ENCODE measurements at regions not wholly inside any gene's neighbourhood (a gene's known extent, or its start where the extent isn't known, plus 50 kb on each side); places are given as distances from the start of the nearest gene placed in this dataset.
"Not testable (repeated sequence)": the region's sequence is repeated elsewhere in the genome, so short reads cannot be mapped to it uniquely, and the experiment has no call there.

DNA sequence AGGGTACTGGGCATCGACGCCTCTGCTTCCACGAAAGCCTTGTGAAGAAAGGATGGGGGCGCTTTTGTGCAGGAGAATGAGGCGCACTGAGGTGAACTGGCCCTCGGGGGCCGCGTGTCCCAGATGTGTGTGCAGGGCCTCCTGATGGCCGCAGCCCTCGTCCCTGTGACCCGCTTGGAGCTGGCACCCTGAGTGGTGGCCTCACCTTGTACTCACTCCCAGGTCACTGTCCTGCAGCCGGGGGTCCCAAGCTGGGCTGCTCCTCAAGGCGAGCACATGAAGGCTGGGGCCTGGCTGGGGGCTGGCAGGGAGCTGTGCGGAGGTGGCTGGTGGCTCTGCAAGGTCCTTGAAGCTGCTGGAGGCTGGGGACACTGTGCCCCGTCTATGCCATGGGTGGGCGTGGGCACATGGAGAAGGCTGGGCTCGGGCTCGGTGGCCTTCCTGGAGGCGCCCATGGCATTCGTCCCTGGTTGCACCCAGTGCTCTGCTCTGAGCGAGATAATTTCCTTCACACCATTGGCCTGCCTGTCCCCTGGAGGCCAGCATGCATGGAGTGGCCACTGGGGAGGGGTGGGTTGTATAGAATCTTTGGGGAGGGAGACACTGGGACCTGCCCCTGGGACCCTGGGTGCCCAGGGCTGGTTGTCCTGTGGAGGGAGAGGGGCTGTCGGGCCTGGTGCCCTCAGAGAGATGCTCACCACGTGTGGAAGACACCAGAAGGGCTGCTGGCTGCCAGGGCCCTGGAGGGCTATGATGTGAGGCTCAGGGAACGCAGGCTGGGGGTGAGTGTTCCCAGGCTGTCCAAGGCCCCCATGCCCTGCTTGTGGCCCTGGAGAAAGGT lies 79.3 kb downstream of the TMEM121 start:
- Histone ChIP-seq H3K4me3 (no peak overlapping the region), H3K36me3 (no peaks in the 10 kb centered on the region), H3K9me3 (no peaks in the 10 kb centered on the region), H3K27me3 (peaks cover 0 to 3% of the 10 kb centered on the region in 2 donors), H3K27ac (no peak overlapping the region), H3K4me1 (no peaks in the 10 kb centered on the region)
- peak in 1 of 2 donors; percentile 63 for DNase-seq
- TF ChIP-seq, protein P1, sequence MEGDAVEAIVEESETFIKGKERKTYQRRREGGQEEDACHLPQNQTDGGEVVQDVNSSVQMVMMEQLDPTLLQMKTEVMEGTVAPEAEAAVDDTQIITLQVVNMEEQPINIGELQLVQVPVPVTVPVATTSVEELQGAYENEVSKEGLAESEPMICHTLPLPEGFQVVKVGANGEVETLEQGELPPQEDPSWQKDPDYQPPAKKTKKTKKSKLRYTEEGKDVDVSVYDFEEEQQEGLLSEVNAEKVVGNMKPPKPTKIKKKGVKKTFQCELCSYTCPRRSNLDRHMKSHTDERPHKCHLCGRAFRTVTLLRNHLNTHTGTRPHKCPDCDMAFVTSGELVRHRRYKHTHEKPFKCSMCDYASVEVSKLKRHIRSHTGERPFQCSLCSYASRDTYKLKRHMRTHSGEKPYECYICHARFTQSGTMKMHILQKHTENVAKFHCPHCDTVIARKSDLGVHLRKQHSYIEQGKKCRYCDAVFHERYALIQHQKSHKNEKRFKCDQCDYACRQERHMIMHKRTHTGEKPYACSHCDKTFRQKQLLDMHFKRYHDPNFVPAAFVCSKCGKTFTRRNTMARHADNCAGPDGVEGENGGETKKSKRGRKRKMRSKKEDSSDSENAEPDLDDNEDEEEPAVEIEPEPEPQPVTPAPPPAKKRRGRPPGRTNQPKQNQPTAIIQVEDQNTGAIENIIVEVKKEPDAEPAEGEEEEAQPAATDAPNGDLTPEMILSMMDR (IDR thresholded peaks at IDR 0.05) = no peak
- intact Hi-C loops (cut with DNase I; ENCODE audit: low total_unique reads) = no loop called here

- H3K27ac ChIP-seq; intact Hi-C loops (cut with DNase I; ENCODE audit: low total_unique reads); H3K9me3 ChIP-seq; H3K27me3 ChIP-seq; H3K4me1 ChIP-seq; H3K36me3 ChIP-seq; H3K4me3 ChIP-seq; DNase-seq: not testable (repeated sequence)
Observed at GRCh38 chr14:105606305-105606975, 80.1 kb downstream of the TMEM121 start.

DNA sequence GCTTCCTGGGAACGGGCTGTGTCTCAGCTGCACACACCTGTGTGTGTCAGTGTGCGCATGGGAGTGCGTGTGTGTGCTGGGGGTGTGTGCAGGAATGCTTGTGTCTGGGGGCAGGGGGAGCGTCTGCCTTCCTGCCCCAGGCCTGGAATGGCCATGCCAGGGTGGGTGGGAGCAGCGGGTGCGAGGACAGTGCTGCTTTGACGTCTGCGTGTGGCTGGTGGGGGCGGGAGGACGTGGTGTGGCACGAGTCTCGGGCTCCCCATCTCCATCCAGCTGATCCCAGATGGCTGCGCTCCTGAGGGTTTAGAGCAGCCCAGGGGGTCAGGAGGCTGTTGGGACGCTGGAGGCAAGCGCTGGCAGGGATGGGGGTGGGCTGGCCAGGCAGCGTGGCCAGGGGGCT lies 80.6 kb downstream of the TMEM121 start:
- DNase-seq; intact Hi-C loops (cut with DNase I; ENCODE audit: low total_unique reads); H3K4me3 ChIP-seq; H3K9me3 ChIP-seq; H3K27me3 ChIP-seq; H3K4me1 ChIP-seq; H3K36me3 ChIP-seq; H3K27ac ChIP-seq: not testable (repeated sequence)

GRCh38 chr14:105614987-105615386 lies 88.6 kb downstream of the TMEM121 start:
- H3K36me3 ChIP-seq; H3K4me3 ChIP-seq; H3K27ac ChIP-seq; H3K9me3 ChIP-seq; H3K4me1 ChIP-seq; intact Hi-C loops (cut with DNase I; ENCODE audit: low total_unique reads); H3K27me3 ChIP-seq; DNase-seq: not testable (repeated sequence)

GRCh38 chr14:105615986-105616801 lies 89.8 kb downstream of the TMEM121 start:
- peak in 1 of 2 donors; percentile 58 for DNase-seq
- not testable (repeated sequence) for H3K4me3 ChIP-seq, H3K36me3 ChIP-seq, H3K4me1 ChIP-seq, H3K27ac ChIP-seq, H3K9me3 ChIP-seq, H3K27me3 ChIP-seq
- intact Hi-C loops (cut with DNase I; ENCODE audit: low total_unique reads) = loop anchor here (2.0 kb wide), 1 partner anchor 145 kb away; no protein-coding TSS in a partner anchor

GRCh38 chr14:105616802-105617192 lies 90.4 kb downstream of the TMEM121 start:
- no peaks in the 10 kb centered on the region for H3K27me3 ChIP-seq
- intact Hi-C loops (cut with DNase I; ENCODE audit: low total_unique reads) = loop anchor here (2.0 kb wide), 1 partner anchor 144 kb away; no protein-coding TSS in a partner anchor
- H3K4me1 ChIP-seq = peaks cover 0 to 11% (median 4%) of the 10 kb centered on the region in 4 donors
- H3K36me3 ChIP-seq = no peaks in the 10 kb centered on the region
- no peaks in the 10 kb centered on the region for H3K9me3 ChIP-seq
- H3K4me3 ChIP-seq = no peak overlapping the region
- TF ChIP-seq, protein P1 (IDR thresholded peaks at IDR 0.05) = no peak
- no peak overlapping the region for H3K27ac ChIP-seq
- peak in 1 of 2 donors; percentile 65 for DNase-seq

GRCh38 chr14:105617201-105617777 lies 90.9 kb downstream of the TMEM121 start:
- Histone ChIP-seq H3K4me1 (peaks cover 0 to 13% (median 6%) of the 10 kb centered on the region in 4 donors), H3K27ac (no peak overlapping the region), H3K9me3 (no peaks in the 10 kb centered on the region), H3K36me3 (no peaks in the 10 kb centered on the region), H3K4me3 (no peak overlapping the region), H3K27me3 (no peaks in the 10 kb centered on the region)
- intact Hi-C loops (cut with DNase I; ENCODE audit: low total_unique reads) = loop anchor here (2.0 kb wide), 1 partner anchor 144 kb away; no protein-coding TSS in a partner anchor
- DNase-seq = peak in 1 of 2 donors; percentile 64
- TF ChIP-seq, protein P1 (IDR thresholded peaks at IDR 0.05) = no peak

GRCh38 chr14:105617805-105618204 lies 91.4 kb downstream of the TMEM121 start:
- not testable (repeated sequence) for DNase-seq
- intact Hi-C loops (cut with DNase I; ENCODE audit: low total_unique reads) = loop anchor here (2.0 kb wide), 1 partner anchor 143 kb away; no protein-coding TSS in a partner anchor

DNA sequence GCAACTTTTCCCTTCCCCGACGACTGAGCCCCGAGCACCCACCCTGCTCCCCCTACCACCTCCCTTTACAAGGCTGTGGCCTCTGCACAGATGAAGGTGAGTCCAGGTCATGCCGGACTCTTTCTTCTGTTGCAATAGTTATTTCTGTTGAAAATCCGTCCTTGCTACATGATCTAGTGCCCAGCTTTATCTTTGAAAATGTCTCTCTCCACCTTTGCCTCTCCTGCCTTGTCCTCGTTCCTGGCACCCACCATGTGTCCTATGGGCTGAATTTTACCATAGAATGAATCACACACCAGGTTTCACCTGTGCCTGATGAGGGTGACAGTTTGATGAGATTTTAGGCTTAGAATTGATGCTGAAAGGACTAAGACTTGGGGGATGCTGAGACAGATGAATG lies 92.9 kb downstream of the TMEM121 start:
- peaks cover 0 to 13% (median 6%) of the 10 kb centered on the region in 4 donors for H3K4me1 ChIP-seq
- H3K27ac ChIP-seq; H3K4me3 ChIP-seq; intact Hi-C loops (cut with DNase I; ENCODE audit: low total_unique reads); H3K27me3 ChIP-seq; H3K9me3 ChIP-seq; H3K36me3 ChIP-seq; DNase-seq: not testable (repeated sequence)

More at GRCh38 chr14:105617805-105618204, 91.4 kb downstream of the TMEM121 start:
- not testable (repeated sequence) for H3K36me3 ChIP-seq, H3K27me3 ChIP-seq, H3K27ac ChIP-seq, H3K4me3 ChIP-seq, H3K9me3 ChIP-seq
- peaks cover 0 to 13% (median 6%) of the 10 kb centered on the region in 4 donors for H3K4me1 ChIP-seq

Data from tibial artery (tissue), 4 donors.